ENCODE measurements at regions not wholly inside any gene's neighbourhood (a gene's known extent, or its start where the extent isn't known, plus 50 kb on each side); places are given as distances from the start of the nearest gene placed in this dataset.

- no peaks in the 10 kb centered on the region for H3K36me3 ChIP-seq (ENCODE audit: control insufficient read depth, insufficient read depth, low read length)
- no peak for TF ChIP-seq CTCF (IDR thresholded peaks at IDR 0.05; ENCODE audit: insufficient read depth, low read length, poor library complexity, severe bottlenecking)
Observed at GRCh38 chr4:100849319-100849718, 331.5 kb upstream of the EMCN start.

DNA sequence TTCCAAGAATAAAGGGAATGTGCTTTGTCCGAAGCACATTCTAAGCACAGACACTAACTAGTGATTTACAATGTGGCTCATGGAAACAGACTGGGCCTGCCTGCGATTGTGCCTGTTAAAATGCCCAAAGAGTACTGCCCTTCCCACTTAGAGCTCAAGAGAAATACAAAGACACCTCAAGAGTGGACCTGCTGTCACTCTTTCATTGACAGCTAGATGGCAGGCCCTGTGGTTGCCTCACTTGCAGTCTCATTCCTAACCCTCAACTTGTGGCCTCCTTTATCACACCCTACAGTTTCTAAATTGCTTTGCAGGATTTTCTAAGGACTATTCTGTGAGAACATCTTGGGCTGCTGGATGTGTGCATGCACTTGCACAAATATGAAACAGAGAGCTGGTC, 331.0 kb upstream of the EMCN start:
- peak; percentile 21 for TF ChIP-seq CTCF (IDR thresholded peaks at IDR 0.05; ENCODE audit: insufficient read depth, low read length, poor library complexity, severe bottlenecking)
- Histone ChIP-seq H3K27me3 (ENCODE audit: control insufficient read depth, insufficient read depth, low read length) (no peaks in the 10 kb centered on the region), H3K4me3 (ENCODE audit: low read depth, low read length) (no peak overlapping the region), H3K36me3 (ENCODE audit: control insufficient read depth, insufficient read depth, low read length) (no peaks in the 10 kb centered on the region)
- no peak for DNase-seq (ENCODE audit: low read depth)

More at GRCh38 chr4:100849319-100849718, 331.5 kb upstream of the EMCN start:
- no peak for DNase-seq (ENCODE audit: low read depth)
- H3K4me3 ChIP-seq (ENCODE audit: low read depth, low read length), result no peak overlapping the region
- no peaks in the 10 kb centered on the region for H3K27me3 ChIP-seq (ENCODE audit: control insufficient read depth, insufficient read depth, low read length)

DNA sequence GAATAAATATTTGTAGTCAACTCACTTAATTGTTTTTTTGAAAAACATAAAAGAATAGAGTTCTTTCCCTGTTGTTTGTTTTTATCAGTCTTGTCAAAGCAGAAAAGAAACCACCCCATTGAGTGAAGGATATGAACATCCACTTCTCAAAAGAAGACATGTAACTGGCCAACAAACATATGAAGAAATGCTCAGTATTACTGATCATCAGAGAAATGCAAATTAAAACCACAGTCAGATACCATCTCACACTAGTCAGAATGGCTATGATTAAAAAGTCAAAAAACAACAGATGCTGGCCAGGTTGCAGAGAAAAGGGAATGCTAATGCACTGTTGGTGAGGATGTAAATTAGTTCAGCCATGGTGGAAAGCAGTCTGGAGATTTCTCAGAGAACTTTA, 326.1 kb upstream of the EMCN start:
- DNase-seq (ENCODE audit: low read depth), result no peak
- Histone ChIP-seq H3K4me3 (ENCODE audit: low read depth, low read length) (no peak overlapping the region), H3K36me3 (ENCODE audit: control insufficient read depth, insufficient read depth, low read length) (no peaks in the 10 kb centered on the region), H3K27me3 (ENCODE audit: control insufficient read depth, insufficient read depth, low read length) (no peaks in the 10 kb centered on the region)
- no peak for TF ChIP-seq CTCF (IDR thresholded peaks at IDR 0.05; ENCODE audit: insufficient read depth, low read length, poor library complexity, severe bottlenecking)

DNA sequence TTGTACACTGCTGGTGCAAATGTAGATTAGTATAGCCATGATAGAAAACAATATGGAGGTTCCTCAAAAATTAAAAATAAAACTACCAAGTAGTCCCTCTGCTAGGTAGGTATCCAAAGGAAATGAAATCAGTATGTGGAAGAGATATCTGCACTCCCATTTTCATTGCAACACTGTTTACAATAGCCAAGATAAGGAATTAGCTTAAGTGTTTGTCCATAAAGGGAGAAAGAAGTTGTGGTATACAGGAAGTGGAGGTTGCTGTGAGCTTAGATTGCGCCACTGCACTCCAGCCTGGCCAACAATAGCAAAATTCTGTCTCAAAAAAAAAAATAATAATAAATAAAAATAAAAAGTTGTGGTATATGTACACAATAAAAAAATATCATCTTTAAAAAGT, 325.0 kb upstream of the EMCN start:
- Histone ChIP-seq H3K36me3 (ENCODE audit: control insufficient read depth, insufficient read depth, low read length) (no peaks in the 10 kb centered on the region), H3K4me3 (ENCODE audit: low read depth, low read length) (no peak overlapping the region), H3K27me3 (ENCODE audit: control insufficient read depth, insufficient read depth, low read length) (no peaks in the 10 kb centered on the region)
- no peak for TF ChIP-seq CTCF (IDR thresholded peaks at IDR 0.05; ENCODE audit: insufficient read depth, low read length, poor library complexity, severe bottlenecking)
- DNase-seq (ENCODE audit: low read depth), result no peak

DNA sequence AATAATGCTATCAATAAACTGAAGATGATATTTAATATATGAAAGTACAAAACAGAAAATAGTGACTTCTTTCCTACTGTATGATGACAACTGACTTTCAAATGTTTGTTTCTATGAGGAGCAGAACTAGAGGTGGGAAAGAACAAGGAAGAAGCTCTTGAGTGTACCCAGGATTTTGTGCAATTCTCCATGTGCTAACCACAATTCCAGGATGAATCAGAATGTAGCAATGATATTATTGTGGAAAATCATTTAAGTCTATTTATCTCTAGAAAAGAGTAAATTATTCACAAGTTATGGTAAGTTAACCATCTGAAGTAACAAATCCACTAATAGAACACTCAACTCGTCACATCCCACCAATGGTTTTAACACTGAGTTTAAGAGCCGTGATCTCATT, 324.1 kb upstream of the EMCN start:
- DNase-seq (ENCODE audit: low read depth), result no peak
- H3K36me3 ChIP-seq (ENCODE audit: control insufficient read depth, insufficient read depth, low read length), result no peaks in the 10 kb centered on the region
- no peak for TF ChIP-seq CTCF (IDR thresholded peaks at IDR 0.05; ENCODE audit: insufficient read depth, low read length, poor library complexity, severe bottlenecking)

GRCh38 chr4:100839712-100840111, 321.9 kb upstream of the EMCN start:
- no peaks in the 10 kb centered on the region for H3K27me3 ChIP-seq (ENCODE audit: control insufficient read depth, insufficient read depth, low read length)
- H3K36me3 ChIP-seq (ENCODE audit: control insufficient read depth, insufficient read depth, low read length), result no peaks in the 10 kb centered on the region
- no peak overlapping the region for H3K4me3 ChIP-seq (ENCODE audit: low read depth, low read length)
- DNase-seq (ENCODE audit: low read depth), result no peak
- TF ChIP-seq CTCF (IDR thresholded peaks at IDR 0.05; ENCODE audit: insufficient read depth, low read length, poor library complexity, severe bottlenecking), result no peak

More for the DNA sequence above, 324.1 kb upstream of the EMCN start:
- no peak overlapping the region for H3K4me3 ChIP-seq (ENCODE audit: low read depth, low read length)
- H3K27me3 ChIP-seq (ENCODE audit: control insufficient read depth, insufficient read depth, low read length), result no peaks in the 10 kb centered on the region
